ENCODE measurements at regions not wholly inside any gene's neighbourhood (a gene's known extent, or its start where the extent isn't known, plus 50 kb on each side); places are given as distances from the start of the nearest gene placed in this dataset.

- no peaks in the 10 kb centered on the region for H3K27me3 ChIP-seq (ENCODE audit: insufficient read depth, low read depth, low read length)
- no peaks in the 10 kb centered on the region for H3K9me2 ChIP-seq (ENCODE audit: insufficient read depth, low read length)
- H3K9ac ChIP-seq (ENCODE audit: low read length), result no peak overlapping the region
- no peak overlapping the region for H3K4me2 ChIP-seq (ENCODE audit: low read length)
- no peak overlapping the region for H2AFZ ChIP-seq (ENCODE audit: low read depth, low read length)
- no peak overlapping the region for H3K4me3 ChIP-seq (ENCODE audit: low read length)
- no peak overlapping the region for H3K27ac ChIP-seq (ENCODE audit: low read length)
- no peaks in the 10 kb centered on the region for H3K36me3 ChIP-seq (ENCODE audit: insufficient read depth, low read length)
- TF ChIP-seq EZH2 (IDR thresholded peaks at IDR 0.05; ENCODE audit: borderline replicate concordance, insufficient read depth, low read length, poor library complexity, severe bottlenecking) (no peak), EP300 (conservative IDR thresholded peaks at IDR 0.05; ENCODE audit: poor library complexity, severe bottlenecking) (no peak), POLR2AphosphoS5 (IDR thresholded peaks at IDR 0.05) (no peak), CTCF (IDR thresholded peaks at IDR 0.05; ENCODE audit: poor library complexity, severe bottlenecking) (no peak)
- H3K79me2 ChIP-seq (replicated peaks; ENCODE audit: insufficient read depth, low read length), result no peaks in the 10 kb centered on the region
- H3K9me3 ChIP-seq (ENCODE audit: low read length), result no peaks in the 10 kb centered on the region
- H4K20me1 ChIP-seq (ENCODE audit: insufficient read depth), result no peaks in the 10 kb centered on the region
- H3F3A ChIP-seq (ENCODE audit: insufficient read depth, low read length, poor library complexity, severe bottlenecking), result no peaks in the 10 kb centered on the region
Measured at GRCh38 chr9:118586978-118587377, 782.3 kb downstream of the BRINP1 start.

GRCh38 chr9:118594428-118594827, 774.8 kb downstream of the BRINP1 start:
- Histone ChIP-seq H3K9me2 (ENCODE audit: insufficient read depth, low read length) (no peaks in the 10 kb centered on the region), H3K9me3 (ENCODE audit: low read length) (no peaks in the 10 kb centered on the region), H4K20me1 (ENCODE audit: insufficient read depth) (no peaks in the 10 kb centered on the region), H3K27me3 (ENCODE audit: insufficient read depth, low read depth, low read length) (no peaks in the 10 kb centered on the region), H3K4me3 (ENCODE audit: low read length) (no peak overlapping the region), H2AFZ (ENCODE audit: low read depth, low read length) (no peak overlapping the region), H3K79me2 (replicated peaks; ENCODE audit: insufficient read depth, low read length) (no peaks in the 10 kb centered on the region), H3K27ac (ENCODE audit: low read length) (no peak overlapping the region), H3F3A (ENCODE audit: insufficient read depth, low read length, poor library complexity, severe bottlenecking) (no peaks in the 10 kb centered on the region), H3K4me2 (ENCODE audit: low read length) (no peak overlapping the region), H3K9ac (ENCODE audit: low read length) (no peak overlapping the region), H3K36me3 (ENCODE audit: insufficient read depth, low read length) (no peaks in the 10 kb centered on the region)
- TF ChIP-seq MXI1 (conservative IDR thresholded peaks at IDR 0.05; ENCODE audit: poor library complexity, severe bottlenecking), result no peak
- no peak for TF ChIP-seq EZH2 (IDR thresholded peaks at IDR 0.05; ENCODE audit: borderline replicate concordance, insufficient read depth, low read length, poor library complexity, severe bottlenecking)
- no peak for TF ChIP-seq TAF1 (IDR thresholded peaks at IDR 0.05; ENCODE audit: low read depth)
- TF ChIP-seq CTCF (IDR thresholded peaks at IDR 0.05; ENCODE audit: poor library complexity, severe bottlenecking), result no peak
- no peak for TF ChIP-seq RAD21 (conservative IDR thresholded peaks at IDR 0.05)

GRCh38 chr9:118595719-118596305, 773.4 kb downstream of the BRINP1 start:
- Histone ChIP-seq H3K4me3 (ENCODE audit: low read length) (no peak overlapping the region), H2AFZ (ENCODE audit: low read depth, low read length) (no peak overlapping the region), H3K79me2 (replicated peaks; ENCODE audit: insufficient read depth, low read length) (no peaks in the 10 kb centered on the region), H3K4me2 (ENCODE audit: low read length) (no peak overlapping the region), H4K20me1 (ENCODE audit: insufficient read depth) (no peaks in the 10 kb centered on the region), H3K36me3 (ENCODE audit: insufficient read depth, low read length) (no peaks in the 10 kb centered on the region), H3K9me3 (ENCODE audit: low read length) (no peaks in the 10 kb centered on the region), H3K27ac (ENCODE audit: low read length) (no peak overlapping the region), H3K9ac (ENCODE audit: low read length) (no peak overlapping the region), H3F3A (ENCODE audit: insufficient read depth, low read length, poor library complexity, severe bottlenecking) (no peaks in the 10 kb centered on the region), H3K9me2 (ENCODE audit: insufficient read depth, low read length) (no peaks in the 10 kb centered on the region), H3K27me3 (ENCODE audit: insufficient read depth, low read depth, low read length) (no peaks in the 10 kb centered on the region)
- peak; percentile 84 for TF ChIP-seq SMC3 (conservative IDR thresholded peaks at IDR 0.05; ENCODE audit: poor library complexity)
- peak; percentile 78 for TF ChIP-seq CTCF (IDR thresholded peaks at IDR 0.05; ENCODE audit: poor library complexity, severe bottlenecking)
- peak; percentile 87 for TF ChIP-seq RAD21 (conservative IDR thresholded peaks at IDR 0.05)
- no peak for TF ChIP-seq POLR2AphosphoS5 (IDR thresholded peaks at IDR 0.05)
- TF ChIP-seq REST (IDR thresholded peaks at IDR 0.05; ENCODE audit: borderline replicate concordance), result no peak
- TF ChIP-seq MXI1 (conservative IDR thresholded peaks at IDR 0.05; ENCODE audit: poor library complexity, severe bottlenecking), result no peak
- peak; percentile 21 for TF ChIP-seq EP300 (conservative IDR thresholded peaks at IDR 0.05; ENCODE audit: poor library complexity, severe bottlenecking)
- TF ChIP-seq TAF1 (IDR thresholded peaks at IDR 0.05; ENCODE audit: low read depth), result no peak
- TF ChIP-seq EZH2 (IDR thresholded peaks at IDR 0.05; ENCODE audit: borderline replicate concordance, insufficient read depth, low read length, poor library complexity, severe bottlenecking), result no peak

All from neural cell (in vitro differentiated cells).